Myocyte (in vitro differentiated cells): ENCODE measurements at regions not wholly inside any gene's neighbourhood (a gene's known extent, or its start where the extent isn't known, plus 50 kb on each side); places are given as distances from the start of the nearest gene placed in this dataset.
A peak's percentile ranks its signal among the peaks of the same experiment; 100 is the strongest.

ENCODE experiments used
- DNase-seq: peaks from one replicate; pipeline ENCODE4 v3.0.0-alpha.2; 2012; ENCODE audit warnings: low read depth

DNA sequence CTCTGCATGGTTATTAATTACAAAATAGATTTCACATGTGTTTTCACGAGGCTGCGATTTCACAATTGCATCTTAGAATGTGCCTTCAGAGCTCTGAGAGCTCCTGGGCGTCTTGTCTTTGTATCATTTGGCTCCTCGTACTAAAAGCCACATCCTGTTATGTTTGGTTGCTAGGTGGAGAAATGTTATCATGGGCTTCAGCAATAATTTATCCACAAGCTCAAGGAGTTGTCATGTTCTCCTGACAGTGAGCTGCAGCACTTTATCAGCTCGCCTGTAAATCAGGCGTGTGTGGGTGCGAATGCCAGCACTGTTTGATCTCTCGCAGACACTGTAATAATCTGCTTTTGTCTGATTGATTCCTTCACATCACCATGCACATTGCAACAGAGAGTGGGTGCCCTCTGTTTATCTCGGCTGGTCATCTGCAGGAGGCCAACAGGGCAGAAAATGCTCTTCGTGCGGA is 218.6 kb upstream of the ZFP64 start:
- DNase-seq = peak; percentile 20

DNA sequence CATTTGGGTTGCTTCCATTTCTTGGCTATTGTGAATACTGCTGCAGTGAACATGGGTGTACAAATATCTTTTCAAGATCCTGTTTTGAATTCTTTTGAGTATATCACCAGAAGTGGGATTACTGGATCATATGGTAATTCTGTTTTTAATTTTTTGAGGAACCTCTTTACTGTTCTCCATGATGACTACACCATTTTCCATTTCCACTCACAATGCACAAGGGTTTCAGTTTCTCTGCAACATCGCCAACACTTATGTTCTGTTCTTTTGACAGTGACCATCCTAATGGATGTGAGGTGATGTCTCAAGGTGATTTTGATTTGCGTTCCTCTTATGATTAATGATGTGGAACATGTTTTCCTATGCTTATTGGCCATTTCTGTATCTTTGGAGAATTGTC is 214.4 kb upstream of the ZFP64 start:
- DNase-seq = no peak

DNA sequence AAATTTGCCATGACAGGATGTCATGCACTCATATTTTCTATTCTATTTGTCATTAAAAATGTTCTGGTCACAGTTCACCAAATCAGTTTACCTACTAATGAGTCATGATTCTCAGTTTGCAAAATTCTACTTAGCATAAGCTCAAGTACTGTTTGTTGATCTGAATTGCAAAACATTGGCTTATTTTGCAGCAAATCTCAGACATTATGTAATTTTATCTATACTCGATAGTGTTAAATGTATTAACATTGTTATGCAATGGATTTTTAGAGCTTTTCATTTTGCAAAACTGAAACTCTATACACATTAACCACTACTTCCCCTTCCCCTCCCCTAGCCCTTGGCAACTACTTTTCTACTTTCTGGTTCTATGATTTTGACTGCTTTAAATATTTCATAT is 213.8 kb upstream of the ZFP64 start:
- no peak for DNase-seq

DNA sequence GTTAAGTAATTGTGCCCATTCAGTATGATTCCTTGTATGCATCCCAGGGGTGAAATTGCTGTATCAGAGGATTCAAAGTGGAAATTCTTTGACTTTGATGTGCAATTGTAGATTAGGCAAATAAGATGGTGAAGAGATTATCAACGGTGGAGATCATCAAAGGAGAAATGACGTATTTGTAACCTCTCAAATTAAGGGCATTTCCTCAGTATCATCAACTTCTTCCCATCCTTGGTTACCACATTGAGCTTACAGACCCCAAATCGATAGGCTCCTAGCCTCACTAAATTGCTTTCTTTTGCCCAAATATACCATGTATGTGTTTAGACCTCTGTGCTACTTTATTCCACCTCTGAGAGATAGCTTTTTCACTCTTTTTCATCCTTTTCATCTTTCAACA is 213.1 kb upstream of the ZFP64 start:
- DNase-seq = no peak

DNA sequence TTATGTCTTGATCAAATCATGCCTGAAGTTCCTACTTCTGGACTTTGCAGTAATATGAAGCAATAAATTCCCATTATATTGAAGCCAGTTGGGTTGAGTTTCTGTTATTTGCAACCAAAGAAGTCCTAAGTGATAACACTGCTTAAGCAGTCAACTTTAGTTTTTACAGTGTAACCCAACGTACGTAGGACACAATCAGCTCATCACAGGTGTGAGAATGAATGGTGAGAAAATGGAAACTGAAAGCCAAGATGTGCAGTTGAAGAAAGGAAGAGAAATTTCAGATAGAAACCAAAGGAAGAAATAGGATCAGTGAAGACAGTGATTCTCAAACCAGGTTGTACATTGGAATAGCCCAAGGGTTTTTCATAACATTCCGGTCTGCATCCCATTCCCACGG is 211.4 kb upstream of the ZFP64 start:
- DNase-seq = no peak

DNA sequence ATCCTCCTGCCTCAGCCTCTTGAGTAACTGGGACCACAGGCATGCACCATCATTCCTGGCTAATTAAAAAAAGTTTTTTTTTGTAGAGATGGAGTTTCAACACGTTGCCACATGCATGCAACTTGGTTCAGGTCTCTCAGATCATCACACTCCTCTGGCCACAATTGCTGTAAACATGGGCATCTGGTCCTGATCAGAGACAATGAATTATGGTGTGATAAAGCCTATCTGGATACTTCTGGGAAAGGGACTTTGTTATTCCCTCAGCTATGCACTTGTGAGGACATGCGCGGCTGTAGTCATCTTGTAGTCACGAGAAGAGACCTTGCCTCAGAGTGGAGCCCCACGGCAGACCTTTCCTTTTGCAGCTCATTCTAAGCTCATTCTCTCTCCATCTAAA is 210.9 kb upstream of the ZFP64 start:
- DNase-seq = no peak

DNA sequence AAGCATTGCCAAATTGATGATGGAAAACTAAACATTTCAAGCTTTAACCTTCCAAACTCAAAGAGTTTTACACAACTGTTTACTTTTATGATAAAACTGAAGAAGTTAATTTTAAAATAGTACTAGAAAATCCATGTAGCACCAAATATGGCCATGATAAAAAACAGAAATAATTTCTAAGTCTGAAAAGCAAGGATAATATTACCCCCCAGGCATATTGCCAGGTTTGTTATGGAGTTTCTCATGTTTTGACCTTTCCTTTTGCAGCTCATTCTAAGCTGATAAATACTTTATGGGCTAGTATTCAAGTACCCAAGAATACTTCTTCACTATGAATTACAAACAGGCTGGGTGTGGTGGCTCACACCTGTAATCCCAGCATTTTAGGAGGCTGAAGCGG is 209.9 kb upstream of the ZFP64 start:
- no peak for DNase-seq

DNA sequence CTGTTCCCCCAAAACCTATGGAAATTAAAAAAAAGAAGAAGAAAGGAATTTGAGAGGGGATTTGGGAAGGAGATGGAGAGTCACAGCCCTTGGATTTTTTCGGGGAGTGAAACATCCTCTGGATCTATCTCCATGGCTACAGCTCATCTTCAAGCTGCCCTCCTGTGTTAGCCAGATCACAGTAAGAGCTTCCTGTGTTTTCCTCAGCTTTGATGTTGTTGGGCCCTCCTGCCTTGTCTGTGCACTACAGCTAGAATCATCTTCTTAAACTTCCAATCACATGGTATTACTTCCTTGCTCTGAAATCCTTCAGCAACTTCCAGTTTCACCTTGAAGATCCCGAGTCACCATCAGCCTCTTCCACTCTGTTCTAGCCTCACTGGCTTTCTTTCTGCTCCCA is 207.8 kb upstream of the ZFP64 start:
- DNase-seq = no peak

DNA sequence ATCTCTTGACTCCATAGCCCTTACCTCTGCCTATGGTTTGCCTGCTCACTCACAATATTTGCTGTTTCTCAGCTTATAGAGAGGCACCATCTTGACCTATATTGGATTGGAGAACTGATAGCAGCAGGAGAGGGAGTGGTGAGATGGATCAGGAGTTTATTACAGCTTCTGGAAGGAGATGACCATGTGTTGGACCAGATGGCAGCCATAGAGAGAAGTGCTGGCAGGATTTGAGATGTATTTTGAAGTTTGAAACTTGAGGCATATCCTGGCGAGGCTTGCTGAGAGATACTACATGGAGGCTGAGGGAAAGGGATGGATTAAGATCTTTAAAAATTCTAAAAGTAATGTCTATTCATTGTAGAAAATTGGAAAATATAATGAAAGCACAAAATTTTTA is 198.0 kb upstream of the ZFP64 start:
- no peak for DNase-seq

DNA sequence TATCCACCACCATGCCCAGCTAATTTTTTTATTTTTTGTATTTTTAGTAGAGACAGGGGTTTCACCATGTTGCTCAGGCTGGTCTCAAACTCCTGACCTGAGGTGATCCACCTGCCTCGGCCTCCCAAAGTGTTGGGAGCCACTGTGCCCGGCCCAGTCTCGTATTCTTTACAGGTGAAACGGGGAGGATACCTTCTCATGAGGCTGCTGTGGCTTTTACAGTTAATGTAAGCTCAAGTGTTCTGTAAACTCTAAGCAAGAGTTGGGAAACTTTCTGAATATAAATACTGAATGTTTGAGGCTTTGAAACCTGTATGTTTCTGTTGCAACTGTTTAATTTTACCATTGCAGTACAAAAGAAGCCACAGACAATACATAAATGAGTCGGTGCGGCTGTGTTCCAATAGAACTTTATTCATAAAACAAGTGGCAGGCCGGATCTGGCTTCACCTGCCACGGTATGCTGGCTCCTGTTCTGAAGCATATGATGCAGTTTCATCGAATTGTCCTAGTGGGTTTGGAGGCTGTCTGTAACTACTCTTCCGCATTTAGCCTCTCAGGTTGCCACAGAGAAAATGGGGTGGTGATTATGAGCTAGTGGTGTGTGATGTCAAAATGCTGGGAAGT is 192.5 kb upstream of the ZFP64 start:
- no peak for DNase-seq

DNA sequence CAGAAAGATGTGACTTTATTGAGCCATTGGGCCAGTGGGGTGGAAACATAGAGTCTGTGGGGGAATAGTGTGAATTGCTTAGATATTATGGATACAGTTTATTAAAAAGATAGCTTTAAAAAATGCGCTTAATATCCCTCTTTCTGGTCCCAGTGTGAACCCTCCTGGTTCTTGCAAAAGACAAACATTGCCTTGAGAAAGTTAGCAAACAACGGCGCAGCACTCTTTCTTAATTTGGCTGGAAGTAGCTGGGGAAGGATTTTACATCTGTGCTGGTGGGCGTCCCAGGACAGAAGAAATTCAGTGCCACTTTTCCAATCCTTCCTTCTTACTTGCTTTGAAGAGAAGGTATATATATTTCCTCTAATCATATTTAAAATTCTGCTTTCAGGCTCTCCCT is 191.4 kb upstream of the ZFP64 start:
- DNase-seq = no peak

DNA sequence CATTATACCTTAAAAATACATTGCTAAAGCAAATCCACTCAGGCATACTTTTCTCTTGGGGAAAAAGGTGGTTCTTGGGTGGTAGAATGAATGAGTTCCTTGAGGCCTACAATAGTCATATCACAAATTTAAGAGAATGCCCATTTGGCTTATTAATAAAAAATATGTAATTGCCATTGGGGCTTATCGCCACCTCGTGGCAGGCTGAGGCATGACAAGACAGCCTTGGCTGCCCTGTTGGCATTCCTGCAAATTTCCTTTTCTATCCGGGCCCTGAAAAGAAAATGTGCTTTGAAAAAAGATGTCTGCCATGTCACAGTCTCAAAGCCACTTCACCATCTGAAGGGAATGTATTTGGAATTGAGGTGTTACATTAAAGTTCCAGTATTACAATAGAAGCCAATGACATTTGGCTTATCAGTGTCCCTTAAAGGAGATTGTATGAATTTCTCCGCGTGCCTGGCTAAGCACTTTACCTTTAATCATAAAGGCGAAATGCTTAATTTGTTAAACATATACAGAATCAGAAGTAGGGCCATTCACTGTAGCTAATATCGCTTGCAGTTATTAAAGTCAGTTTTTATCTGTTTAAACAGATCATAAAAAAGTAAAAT is 188.3 kb upstream of the ZFP64 start:
- DNase-seq = peak; percentile 42

DNA sequence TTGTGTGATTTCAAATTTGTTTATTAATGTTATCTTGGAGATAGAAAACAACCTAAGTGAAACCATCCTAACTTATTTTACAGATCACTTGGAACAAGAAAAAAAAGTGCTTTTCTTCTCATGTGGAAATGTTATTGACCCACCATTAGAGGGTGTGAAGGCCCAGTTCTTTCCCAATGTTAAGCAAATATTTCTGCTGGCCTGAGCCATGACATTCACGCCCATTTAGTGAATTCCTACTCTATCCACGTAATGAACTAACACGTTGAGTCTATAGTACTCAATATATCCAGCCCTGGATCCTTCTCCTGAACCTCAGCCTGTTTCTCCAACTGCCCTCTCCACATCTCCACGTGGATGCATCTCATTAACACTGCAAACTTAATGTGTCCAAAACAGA is 180.6 kb upstream of the ZFP64 start:
- no peak for DNase-seq

DNA sequence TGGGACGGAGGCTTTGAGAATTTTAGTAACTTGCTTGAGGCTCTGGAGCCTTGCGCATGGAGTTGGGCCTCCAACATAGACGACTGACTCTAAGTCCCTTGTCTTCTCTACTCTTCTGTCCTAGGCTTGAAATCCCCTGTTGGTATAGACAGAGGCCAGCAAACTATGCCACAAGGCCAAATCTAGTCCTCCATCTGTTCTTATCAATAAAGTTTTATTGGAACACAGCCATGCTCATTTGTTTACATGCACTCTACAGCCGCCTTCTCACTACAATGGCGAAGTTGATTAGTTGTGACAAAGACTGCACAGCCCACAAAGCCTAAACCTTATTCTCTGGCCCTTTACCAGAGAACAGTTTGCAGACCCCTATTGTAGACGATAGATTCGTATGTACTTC is 174.1 kb upstream of the ZFP64 start:
- DNase-seq = no peak

DNA sequence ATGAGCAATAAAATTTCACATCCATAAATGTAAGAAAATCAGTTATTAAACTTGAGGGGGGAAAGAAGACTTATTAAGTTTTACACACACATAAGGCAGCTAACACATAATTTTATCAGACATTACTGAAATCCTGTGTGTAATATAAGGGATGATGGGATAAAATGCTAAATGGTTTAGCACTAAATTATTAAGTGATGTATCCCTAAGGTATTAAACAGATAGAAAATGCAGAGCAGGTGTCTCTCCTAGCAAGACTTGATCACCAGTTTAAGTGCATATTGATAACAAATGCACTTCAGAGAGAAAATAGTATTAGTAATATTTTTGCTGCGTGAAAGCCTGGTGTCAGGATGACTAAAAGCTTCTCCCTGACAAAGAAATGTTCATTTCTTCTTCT is 172.8 kb upstream of the ZFP64 start:
- DNase-seq = no peak

DNA sequence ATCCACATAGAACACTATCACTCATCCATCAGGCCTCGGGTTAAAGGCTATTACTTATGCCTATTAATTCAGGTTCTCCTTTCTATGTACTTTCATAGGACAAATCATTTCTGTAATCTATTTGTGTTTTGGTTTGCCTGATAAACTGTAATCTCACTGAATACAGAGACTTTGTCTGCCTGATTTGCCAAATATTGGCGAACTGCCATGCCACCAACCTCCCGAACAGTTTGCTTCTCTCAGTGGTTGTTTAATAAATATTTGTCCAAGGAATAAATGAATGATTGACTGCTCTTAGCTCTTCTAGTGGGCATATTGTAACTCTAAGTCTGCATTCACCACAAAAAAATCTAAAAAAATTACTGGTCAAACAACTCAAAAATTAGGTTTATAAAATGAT is 170.1 kb upstream of the ZFP64 start:
- DNase-seq = no peak

DNA sequence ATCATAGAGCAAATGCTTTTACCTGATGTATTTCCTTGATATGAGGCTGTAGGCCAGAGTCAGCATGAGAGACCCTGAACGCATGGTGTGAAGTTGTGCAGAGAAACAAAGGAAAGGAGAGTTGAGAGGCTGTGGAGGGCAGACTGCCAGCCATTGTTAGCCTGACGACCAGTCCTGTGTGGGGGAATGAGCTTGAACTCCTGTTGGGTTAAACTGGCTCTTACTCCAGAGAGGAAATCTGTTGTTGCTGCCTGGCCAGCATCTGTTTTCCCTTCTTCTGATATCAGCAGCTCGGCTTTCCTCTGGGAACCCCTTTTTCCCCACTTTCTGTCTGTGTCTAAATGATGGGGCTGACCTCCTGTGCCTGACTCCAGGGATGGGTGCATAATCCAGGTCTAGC is 158.2 kb upstream of the ZFP64 start:
- DNase-seq = no peak

DNA sequence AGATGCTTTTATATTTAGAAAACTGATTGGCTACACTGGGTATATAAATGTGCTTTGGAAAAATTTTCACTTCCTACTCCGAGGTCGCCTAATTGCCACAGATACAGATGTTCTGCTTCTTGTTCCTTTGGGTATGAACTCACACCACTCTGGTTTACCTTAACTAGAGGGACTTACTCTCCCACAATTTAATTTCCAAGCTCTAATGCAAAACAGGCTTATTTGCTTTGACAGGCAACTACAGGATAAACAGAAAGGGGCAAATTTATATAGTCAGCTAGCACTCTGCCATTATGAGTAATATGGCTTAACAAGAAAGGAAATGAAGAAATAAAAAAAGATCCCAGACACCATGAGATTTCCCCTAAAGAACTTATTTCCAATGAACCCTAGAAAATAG is 156.9 kb upstream of the ZFP64 start:
- no peak for DNase-seq

DNA sequence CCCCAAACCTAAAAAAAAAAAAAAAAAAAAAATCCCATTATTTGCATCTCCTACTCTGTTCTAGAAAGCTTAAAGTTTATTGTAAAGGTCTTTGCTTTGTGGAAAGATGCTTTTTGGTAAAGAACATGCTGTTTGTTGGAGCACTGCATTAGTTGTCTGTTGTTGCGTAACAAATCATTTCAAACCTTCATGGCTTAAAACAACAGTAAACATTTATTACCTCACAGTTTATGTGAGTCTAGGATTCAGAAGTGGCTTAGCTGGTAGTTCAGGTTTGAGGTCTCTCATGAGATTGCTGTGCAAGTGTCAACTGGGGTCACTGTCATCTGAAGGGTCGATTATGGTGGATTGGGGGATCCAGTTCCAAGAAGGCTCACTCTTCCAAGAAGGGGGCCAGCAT is 155.2 kb upstream of the ZFP64 start:
- DNase-seq = no peak

DNA sequence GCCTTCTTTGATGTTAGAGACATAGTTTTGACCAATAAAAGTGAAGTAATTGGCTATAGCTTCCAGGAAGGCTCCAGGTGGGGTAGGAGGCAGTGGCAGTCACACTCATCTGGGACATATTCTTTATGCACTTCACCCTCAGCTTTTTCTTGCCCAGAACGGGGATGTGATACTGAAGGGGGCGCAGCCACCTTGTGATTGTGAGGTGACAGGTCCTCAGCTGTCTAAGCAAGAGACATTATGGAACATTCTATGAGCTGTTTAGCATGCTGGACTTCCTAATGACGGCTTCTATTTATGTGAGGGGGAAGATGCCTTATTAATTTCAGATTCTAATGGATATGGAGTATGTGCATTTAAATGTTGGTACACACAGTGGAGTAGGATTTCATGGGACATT is 151.3 kb upstream of the ZFP64 start:
- no peak for DNase-seq

DNA sequence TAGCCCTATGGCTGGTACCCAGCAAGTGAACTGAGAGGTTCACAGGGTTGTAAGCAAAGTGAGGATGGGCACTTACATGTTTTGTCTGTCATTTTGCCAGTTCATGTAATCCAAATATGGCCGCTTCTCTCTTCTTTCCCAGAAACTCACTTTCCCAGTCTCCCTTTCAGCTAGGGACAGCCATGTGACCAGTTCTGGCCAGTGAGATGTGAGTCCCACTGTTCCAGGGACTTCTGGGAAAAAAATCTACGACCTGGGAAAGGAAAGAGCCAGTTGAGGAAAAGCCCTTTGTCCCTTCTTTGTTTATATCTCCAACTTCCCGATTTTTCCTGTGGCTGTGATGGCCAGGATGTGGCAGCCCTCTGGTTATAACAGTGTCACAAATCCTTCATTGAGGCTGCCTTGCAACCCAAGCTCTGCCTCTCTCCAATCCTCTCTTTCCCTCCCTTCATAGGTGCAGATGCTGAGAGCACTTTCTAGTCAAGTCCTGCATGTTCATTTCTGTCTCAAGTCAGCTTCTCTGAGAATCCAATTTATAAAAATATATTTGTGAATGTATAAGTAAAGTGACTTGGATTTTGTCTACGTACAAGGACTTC is 148.6 kb upstream of the ZFP64 start:
- peak; percentile 27 for DNase-seq

DNA sequence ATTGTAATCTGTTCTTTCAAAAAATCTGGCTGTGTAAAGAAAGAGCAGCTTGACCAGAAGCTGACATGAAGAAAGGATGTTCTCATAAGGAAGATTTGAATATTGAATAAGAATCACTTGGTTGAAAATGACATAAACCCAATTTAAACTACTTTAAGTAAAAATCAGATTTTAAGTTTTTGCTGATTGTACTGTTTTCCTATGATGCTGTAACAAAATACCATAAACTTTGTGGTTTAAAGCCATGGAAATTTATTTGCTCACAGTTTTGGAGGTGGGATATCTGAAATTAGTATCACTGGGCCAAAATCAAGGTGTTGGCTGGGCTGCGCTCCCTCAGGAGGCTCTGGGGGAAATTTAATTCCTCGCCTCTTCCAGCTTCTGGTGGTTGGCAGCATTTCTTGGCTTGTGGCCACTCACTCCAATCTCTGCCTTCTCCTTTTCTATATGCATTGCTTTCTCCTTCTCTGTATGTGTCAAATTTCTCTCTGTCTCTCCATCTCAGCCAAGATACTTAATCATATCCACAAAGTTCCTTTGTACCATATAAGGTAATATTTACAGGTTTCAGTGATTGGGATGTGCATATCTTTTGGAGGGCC is 141.2 kb upstream of the ZFP64 start:
- DNase-seq = no peak

DNA sequence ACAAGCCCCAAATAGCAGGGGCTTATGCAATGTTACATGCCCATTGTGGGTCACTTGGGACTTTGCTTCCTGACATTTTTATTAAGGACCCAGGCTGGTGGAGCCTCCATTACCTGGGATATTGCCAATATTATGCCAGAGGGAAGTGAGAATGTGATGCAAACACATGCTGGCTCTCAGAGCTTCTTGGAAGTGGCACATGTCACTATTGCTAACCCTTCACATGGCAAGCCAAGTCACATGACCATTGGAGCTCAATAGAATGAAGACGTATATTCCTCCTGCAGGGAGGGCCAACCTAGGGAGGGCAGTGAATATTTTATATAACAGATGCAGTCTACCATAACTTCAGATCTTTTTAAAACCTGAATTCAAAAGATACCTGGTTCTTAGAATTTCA is 140.7 kb upstream of the ZFP64 start:
- DNase-seq = no peak
